ENCODE measurements at regions not wholly inside any gene's neighbourhood (a gene's known extent, or its start where the extent isn't known, plus 50 kb on each side); places are given as distances from the start of the nearest gene placed in this dataset.

GRCh38 chr2:146161256-146161882, 1641.5 kb upstream of the ZEB2 start:
- DNase-seq = no peak

GRCh38 chr2:146158072-146158674, 1638.3 kb upstream of the ZEB2 start:
- no peak for DNase-seq

DNA sequence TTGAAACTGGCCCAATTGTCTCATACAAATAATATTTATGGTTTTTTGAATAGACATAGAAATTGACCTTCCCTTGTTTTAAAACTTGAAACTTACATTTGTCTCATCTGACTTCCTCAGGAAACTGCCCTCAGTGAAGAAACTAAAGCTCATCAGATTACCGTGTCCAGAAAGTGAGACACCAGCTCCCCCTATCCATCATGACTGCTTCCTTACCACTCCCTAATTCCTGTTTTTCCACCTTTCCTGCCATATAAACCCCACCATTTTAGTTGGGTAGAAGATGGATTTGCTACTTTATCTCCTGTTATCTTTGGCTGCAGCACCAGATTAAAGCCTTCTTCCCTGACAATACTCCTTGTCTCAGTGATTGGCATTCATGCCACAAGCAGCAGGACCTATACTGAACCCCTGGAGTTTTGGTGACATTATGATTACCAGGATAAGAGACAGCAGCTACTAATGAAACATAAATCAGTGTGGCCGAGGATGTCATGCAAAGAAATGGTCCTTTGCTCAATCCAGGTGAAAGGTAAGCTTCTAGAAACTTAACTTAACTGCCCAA, 1627.6 kb upstream of the ZEB2 start:
- DNase-seq = no peak

- no peak for DNase-seq
Measured at GRCh38 chr2:146143971-146144370, 1624.1 kb upstream of the ZEB2 start.

GRCh38 chr2:146138820-146139219, 1618.9 kb upstream of the ZEB2 start:
- no peak for DNase-seq

GRCh38 chr2:146135245-146135644, 1615.3 kb upstream of the ZEB2 start:
- DNase-seq = no peak

DNA sequence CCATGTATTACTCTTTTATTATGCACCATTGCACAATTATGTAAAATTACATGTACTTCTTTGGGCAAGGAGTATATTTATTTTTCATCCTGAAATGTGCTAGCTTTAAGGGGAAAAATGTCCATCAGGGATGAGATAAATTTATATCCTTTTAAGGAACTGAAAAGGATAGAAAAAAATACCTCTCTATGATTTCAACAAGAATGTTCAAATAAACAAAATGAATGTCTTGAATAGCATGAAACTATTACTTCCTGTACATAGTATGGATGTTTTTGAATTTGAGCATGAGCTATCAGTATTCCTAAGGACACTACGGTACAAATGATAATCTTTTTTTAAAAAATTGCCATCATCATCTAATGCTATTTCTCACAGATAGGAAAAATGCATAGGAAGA, 1611.9 kb upstream of the ZEB2 start:
- no peak for DNase-seq

DNA sequence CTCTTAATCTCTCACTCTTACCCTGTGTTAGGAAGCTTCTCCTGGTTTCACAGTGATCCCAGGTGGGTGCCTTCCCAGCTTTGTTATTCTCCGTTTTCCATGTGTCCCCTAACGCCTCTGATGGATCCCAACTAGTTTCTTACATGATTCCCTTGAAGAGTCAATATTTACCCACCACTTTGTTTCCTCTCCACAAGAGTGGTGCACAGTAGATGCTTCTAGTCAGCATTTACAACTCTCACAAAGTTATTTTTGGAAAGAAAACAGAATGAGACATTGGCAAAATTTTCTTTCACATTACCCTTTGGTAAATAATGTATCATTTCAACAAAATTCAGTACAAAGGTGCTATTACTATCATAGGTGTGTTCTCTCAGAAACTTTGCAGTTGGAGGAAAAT, 1611.1 kb upstream of the ZEB2 start:
- DNase-seq = no peak

DNA sequence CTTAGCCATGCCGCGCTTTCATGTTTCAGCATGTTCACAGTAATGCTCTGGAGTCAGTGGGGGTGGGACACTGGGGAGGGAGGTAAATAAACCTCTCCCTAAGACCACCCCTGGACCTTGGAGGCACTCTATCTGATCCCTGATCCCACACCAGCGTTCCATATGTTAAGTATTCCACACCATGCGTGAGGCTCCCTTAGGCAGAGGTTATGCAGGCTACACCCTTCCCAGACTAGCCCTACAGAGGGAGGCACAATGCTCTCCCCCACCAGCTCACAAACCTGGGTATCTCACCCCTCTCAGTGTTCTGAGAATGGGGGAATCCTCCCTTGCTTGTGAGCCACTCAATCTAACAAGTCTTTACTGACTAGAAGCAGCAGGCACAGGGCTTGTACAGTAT, 1610.4 kb upstream of the ZEB2 start:
- DNase-seq = no peak

DNA sequence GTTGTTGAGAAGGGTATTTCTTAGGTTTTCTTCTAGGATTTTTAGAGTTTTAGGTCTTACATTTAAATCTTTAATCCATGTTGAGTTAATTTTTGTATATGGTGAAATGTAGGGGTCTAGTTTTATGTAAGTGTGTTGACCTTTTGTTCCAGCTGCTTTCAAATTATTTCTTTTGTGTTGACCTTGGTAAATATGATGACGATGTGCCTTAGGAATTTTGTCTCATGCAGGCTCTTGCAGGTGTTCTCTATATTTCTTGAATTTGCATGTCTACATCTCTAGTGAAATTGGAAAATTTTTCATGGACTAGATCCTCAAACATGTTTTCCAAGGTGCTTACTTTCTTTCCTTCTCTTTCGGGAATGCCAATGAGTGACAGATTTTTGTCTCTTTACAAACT, 1609.3 kb upstream of the ZEB2 start:
- DNase-seq = no peak

DNA sequence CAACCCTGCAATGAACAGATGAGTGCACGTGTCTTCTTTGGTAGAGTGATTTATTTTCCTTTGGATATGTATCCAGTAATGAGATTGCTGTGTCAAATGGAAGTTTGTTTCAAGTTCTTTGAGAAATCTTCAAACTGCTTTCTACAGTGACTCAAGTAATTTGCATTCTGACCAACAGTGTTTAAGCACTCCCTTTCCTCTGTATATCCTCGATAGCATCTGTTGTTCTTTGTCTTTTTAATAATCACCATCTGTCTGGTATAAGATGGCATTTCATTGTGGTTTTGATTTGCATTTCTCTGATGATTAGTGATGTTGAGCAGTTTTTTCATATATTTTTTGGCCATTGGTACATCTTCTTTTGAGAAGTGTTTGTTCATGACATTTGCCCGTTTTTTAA, 1608.3 kb upstream of the ZEB2 start:
- no peak for DNase-seq

DNA sequence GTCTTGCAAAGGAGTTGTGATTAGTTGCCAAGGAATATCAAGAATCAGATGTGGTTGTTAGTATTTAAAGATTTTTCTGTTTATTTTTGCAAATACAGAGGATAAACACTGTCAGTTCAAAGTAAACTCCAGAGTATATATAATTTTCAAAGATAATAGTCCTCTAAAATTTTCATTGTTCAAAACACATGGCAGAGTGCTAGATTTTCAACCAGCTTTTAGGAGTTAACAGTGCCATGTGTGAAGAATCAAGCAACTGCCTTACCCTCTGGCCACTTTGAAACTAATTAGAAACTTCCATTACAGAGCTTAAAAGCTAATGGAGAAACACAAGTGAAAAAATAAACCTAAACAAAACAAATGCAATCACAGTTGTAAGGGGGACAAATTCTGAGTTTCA, 1605.6 kb upstream of the ZEB2 start:
- no peak for DNase-seq

GRCh38 chr2:146124741-146125140, 1604.8 kb upstream of the ZEB2 start:
- no peak for DNase-seq

- DNase-seq = no peak
Measured at GRCh38 chr2:146123714-146124113, 1603.8 kb upstream of the ZEB2 start.

GRCh38 chr2:146123256-146123655, 1603.3 kb upstream of the ZEB2 start:
- DNase-seq = no peak

- no peak for DNase-seq
Measured at GRCh38 chr2:146119586-146119985, 1599.7 kb upstream of the ZEB2 start.

DNA sequence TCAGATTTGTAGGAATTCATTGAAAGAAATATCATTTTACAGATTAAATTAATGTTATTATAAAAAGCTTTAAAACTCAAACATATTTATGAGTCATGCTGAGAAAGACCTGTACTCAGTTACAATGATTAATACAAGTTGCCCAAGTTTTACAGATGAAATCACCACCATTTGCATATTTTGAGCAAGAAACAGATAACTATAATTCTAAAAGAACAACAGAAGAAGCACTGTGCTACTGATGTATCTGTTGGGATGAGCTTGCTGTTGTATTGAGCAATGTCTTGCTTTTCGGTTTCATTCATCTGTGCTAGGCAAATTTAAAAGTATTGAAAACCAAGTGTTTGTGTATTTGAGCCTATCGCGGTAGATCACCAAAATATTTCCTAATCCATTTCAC, 1589.1 kb upstream of the ZEB2 start:
- no peak for DNase-seq

GRCh38 chr2:146094185-146094584, 1574.3 kb upstream of the ZEB2 start:
- DNase-seq = no peak

DNA sequence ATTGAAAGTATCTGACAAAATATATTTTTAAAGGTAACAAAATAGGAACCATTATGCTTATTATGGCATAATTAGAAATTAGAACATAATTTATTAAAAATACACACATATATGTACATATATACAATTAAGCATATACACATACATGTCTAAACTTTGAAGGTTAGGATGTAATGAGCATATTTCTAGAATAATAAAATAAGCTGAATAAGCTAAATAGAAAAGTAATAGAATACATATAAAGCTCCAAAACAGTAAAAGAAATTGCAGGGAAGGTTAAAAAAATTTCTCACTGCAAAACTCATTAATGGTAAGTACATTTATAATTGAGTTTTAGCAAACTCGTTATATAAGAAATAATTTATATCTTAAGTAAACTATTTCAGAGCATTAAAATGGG, 1561.5 kb upstream of the ZEB2 start:
- DNase-seq = no peak

- no peak for DNase-seq
Measured at GRCh38 chr2:146080925-146081324, 1561.0 kb upstream of the ZEB2 start.

- no peak for DNase-seq
Measured at GRCh38 chr2:146079216-146079615, 1559.3 kb upstream of the ZEB2 start.

- no peak for DNase-seq
Measured at GRCh38 chr2:146077156-146077555, 1557.2 kb upstream of the ZEB2 start.

DNA sequence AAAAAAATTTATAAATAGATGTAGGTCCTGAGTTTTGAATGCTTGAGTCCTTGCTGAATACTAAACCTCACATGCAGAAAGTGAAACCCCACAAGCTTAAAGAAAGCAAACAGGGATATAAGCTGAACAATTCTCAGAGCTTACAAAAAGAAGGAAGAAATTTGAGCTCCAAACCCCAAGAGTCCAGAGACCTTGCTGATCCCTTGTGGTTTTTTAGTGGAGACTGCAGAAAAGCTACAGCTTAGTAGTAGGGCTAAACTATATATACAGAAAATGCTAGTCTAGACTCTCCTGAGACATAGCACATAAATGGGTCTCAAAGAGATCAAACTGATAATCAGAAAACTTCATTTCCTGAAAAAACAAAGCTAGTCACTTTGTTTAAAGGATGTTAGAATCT, 1548.1 kb upstream of the ZEB2 start:
- DNase-seq = no peak

- no peak for DNase-seq
Measured at GRCh38 chr2:146048141-146048540, 1528.2 kb upstream of the ZEB2 start.
